ENCODE measurements at regions not wholly inside any gene's neighbourhood (a gene's known extent, or its start where the extent isn't known, plus 50 kb on each side); places are given as distances from the start of the nearest gene placed in this dataset.

DNA sequence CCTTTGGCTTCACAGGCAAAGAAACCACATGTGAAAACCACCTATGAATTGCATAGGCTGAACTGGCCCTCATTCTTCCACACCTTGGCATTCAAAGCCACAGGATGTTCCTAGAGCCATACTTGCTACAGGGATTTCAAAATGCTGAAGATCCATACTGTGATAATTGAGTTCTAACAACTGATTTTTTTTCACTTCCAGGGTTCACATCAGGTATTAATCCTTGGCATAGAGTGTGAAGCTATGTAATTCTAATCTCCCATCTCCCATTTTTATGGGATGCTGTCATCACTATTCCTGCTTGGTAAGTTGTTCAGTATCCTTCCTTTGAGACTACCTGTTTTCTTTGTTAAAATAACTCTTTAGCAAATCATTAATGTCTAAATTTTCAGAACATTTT is 1569.2 kb upstream of the ADGRL3 start:
- TF ChIP-seq, protein P1, sequence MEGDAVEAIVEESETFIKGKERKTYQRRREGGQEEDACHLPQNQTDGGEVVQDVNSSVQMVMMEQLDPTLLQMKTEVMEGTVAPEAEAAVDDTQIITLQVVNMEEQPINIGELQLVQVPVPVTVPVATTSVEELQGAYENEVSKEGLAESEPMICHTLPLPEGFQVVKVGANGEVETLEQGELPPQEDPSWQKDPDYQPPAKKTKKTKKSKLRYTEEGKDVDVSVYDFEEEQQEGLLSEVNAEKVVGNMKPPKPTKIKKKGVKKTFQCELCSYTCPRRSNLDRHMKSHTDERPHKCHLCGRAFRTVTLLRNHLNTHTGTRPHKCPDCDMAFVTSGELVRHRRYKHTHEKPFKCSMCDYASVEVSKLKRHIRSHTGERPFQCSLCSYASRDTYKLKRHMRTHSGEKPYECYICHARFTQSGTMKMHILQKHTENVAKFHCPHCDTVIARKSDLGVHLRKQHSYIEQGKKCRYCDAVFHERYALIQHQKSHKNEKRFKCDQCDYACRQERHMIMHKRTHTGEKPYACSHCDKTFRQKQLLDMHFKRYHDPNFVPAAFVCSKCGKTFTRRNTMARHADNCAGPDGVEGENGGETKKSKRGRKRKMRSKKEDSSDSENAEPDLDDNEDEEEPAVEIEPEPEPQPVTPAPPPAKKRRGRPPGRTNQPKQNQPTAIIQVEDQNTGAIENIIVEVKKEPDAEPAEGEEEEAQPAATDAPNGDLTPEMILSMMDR (IDR thresholded peaks at IDR 0.05; ENCODE audit: insufficient read depth, low read length, poor library complexity, severe bottlenecking) = no peak
- no peaks in the 10 kb centered on the region for H3K36me3 ChIP-seq (ENCODE audit: control insufficient read depth, insufficient read depth, low read length)
- no peak overlapping the region for H3K4me3 ChIP-seq (ENCODE audit: low read depth, low read length)
- H3K27me3 ChIP-seq (ENCODE audit: control insufficient read depth, insufficient read depth, low read length) = no peaks in the 10 kb centered on the region
- DNase-seq (ENCODE audit: low read depth) = no peak

DNA sequence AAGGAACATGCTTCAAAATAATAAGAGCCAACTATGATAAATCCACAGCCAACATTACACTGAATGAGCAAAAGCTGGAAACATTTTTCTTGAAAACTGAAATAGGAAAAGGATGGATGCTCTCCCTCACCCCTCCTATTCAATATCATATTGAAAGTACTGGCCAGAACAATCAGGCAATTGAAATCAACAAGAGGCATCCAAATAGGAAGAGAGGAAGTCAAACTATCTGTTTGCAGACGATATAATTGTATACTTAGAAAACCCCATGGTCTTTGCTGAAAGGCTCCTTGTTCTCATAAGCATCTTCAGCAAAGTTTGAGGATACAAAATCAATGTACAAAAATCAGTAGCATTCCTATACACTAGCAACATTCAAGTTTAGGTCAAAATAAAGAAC is 1562.5 kb upstream of the ADGRL3 start:
- no peak for DNase-seq (ENCODE audit: low read depth)
- TF ChIP-seq, protein P1 (IDR thresholded peaks at IDR 0.05; ENCODE audit: insufficient read depth, low read length, poor library complexity, severe bottlenecking) = no peak

DNA sequence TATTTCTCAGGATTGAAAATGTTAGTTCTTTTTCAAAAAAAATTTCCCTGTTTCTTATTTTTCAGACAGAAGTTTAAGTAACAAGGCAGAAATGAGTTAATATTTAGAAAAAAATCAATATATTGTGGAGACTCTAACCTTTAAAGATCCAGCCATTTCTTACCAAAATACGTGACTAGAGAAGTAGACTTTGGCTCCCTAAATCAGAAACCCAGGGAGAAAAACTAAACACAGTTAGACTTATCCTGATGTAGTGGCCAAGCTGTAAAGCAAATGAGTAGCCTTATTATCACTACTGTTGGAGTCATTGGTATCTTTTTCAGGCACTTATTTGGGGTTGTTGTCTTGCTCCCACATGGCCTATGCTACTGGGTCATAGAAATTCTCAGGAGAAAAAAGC is 1556.4 kb upstream of the ADGRL3 start:
- TF ChIP-seq, protein P1 (IDR thresholded peaks at IDR 0.05; ENCODE audit: insufficient read depth, low read length, poor library complexity, severe bottlenecking) = no peak
- no peak for DNase-seq (ENCODE audit: low read depth)
- H3K4me3 ChIP-seq (ENCODE audit: low read depth, low read length) = no peak overlapping the region
- H3K27me3 ChIP-seq (ENCODE audit: control insufficient read depth, insufficient read depth, low read length) = no peaks in the 10 kb centered on the region
- H3K36me3 ChIP-seq (ENCODE audit: control insufficient read depth, insufficient read depth, low read length) = no peaks in the 10 kb centered on the region

More for the DNA sequence above, 1562.5 kb upstream of the ADGRL3 start:
- Histone ChIP-seq H3K4me3 (ENCODE audit: low read depth, low read length) (no peak overlapping the region), H3K27me3 (ENCODE audit: control insufficient read depth, insufficient read depth, low read length) (no peaks in the 10 kb centered on the region), H3K36me3 (ENCODE audit: control insufficient read depth, insufficient read depth, low read length) (no peaks in the 10 kb centered on the region)

DNA sequence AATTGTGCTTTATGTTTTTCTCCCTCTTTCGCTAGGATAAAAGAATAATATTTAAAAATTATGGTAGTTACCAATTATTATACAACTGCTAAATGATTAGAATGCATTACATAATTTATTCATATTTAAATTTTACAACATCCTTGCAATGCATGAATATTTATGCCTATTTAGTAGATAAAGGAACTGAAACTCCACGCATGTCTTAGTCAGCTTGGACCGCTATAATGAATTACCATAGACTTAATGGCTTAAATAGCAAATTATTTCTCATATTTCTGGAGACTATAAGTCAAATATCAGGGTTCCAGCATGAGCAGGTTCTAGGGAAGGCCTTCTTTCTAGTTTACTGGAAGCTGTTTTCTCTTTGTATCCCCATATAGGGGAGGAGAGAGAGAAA is 1555.4 kb upstream of the ADGRL3 start:
- DNase-seq (ENCODE audit: low read depth) = no peak
- TF ChIP-seq, protein P1 (IDR thresholded peaks at IDR 0.05; ENCODE audit: insufficient read depth, low read length, poor library complexity, severe bottlenecking) = no peak
- no peaks in the 10 kb centered on the region for H3K36me3 ChIP-seq (ENCODE audit: control insufficient read depth, insufficient read depth, low read length)
- no peaks in the 10 kb centered on the region for H3K27me3 ChIP-seq (ENCODE audit: control insufficient read depth, insufficient read depth, low read length)
- H3K4me3 ChIP-seq (ENCODE audit: low read depth, low read length) = no peak overlapping the region

DNA sequence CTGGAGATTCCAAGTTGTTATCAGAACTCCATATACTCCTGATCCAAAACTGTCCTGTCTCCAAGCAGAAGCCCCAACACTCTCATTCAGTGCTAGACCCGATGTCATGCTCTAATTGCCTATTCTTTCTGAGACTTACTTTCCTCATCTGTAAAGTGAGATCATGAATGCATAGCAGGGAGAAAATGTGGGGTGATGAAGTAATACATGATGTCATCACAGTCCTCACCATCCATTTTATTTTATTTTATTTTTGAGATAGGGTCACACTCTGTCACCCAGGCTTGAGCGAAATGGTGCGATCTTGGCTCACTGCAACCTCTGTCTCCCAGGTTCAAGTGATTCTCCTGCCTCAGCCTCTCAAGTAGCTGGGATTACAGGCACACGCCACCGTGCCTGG is 1554.0 kb upstream of the ADGRL3 start:
- H3K27me3 ChIP-seq (ENCODE audit: control insufficient read depth, insufficient read depth, low read length) = no peaks in the 10 kb centered on the region
- no peak overlapping the region for H3K4me3 ChIP-seq (ENCODE audit: low read depth, low read length)
- DNase-seq (ENCODE audit: low read depth) = no peak
- no peaks in the 10 kb centered on the region for H3K36me3 ChIP-seq (ENCODE audit: control insufficient read depth, insufficient read depth, low read length)
- TF ChIP-seq, protein P1 (IDR thresholded peaks at IDR 0.05; ENCODE audit: insufficient read depth, low read length, poor library complexity, severe bottlenecking) = no peak

DNA sequence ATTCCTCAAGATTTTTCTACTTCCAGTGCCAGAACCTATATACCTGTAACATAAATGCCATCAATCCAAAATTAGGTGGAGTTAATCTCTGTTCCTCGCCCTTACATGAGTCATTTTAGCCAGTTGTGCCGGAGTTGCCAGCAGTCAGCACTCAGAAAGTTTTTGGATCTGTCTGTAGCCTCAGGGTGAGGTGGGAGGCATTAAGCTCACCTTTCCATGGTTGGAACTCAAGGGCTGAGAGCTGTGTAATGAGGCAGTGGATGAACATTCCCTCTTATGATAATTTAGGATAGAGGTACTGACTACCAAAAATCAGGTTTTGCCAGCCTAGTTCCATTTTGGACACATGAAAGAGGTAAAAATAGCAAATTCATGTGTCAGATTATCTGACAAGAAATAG is 1553.1 kb upstream of the ADGRL3 start:
- TF ChIP-seq, protein P1 (IDR thresholded peaks at IDR 0.05; ENCODE audit: insufficient read depth, low read length, poor library complexity, severe bottlenecking) = no peak
- Histone ChIP-seq H3K36me3 (ENCODE audit: control insufficient read depth, insufficient read depth, low read length) (no peaks in the 10 kb centered on the region), H3K4me3 (ENCODE audit: low read depth, low read length) (no peak overlapping the region), H3K27me3 (ENCODE audit: control insufficient read depth, insufficient read depth, low read length) (no peaks in the 10 kb centered on the region)
- DNase-seq (ENCODE audit: low read depth) = no peak

Data from kidney epithelial cell (primary cell).